ENCODE measurements at regions not wholly inside any gene's neighbourhood (a gene's known extent, or its start where the extent isn't known, plus 50 kb on each side); places are given as distances from the start of the nearest gene placed in this dataset.
A peak's percentile ranks its signal among the peaks of the same experiment; 100 is the strongest.
"Not testable (repeated sequence)": the region's sequence is repeated elsewhere in the genome, so short reads cannot be mapped to it uniquely, and the experiment has no call there.

DNA sequence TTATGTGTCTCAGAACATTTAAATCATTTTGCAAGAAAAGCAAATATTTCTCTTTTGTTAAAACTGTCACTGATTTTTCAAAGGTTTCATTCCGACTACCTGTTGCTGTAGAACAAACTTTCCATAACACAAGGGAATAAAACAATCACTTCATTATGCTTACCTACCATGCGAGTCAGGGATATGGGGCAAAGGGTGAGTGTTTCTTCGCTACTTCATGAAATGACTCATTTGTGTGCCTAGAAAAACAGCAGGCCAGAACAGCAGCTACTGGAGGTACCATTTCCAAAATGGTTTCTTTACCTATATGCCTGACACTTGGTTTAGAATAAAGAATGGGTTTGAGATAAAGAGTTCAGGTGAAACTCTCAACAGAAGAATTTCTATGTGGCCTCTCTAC, 712.5 kb downstream of the PLOD2 start:
- TF ChIP-seq, protein P1, sequence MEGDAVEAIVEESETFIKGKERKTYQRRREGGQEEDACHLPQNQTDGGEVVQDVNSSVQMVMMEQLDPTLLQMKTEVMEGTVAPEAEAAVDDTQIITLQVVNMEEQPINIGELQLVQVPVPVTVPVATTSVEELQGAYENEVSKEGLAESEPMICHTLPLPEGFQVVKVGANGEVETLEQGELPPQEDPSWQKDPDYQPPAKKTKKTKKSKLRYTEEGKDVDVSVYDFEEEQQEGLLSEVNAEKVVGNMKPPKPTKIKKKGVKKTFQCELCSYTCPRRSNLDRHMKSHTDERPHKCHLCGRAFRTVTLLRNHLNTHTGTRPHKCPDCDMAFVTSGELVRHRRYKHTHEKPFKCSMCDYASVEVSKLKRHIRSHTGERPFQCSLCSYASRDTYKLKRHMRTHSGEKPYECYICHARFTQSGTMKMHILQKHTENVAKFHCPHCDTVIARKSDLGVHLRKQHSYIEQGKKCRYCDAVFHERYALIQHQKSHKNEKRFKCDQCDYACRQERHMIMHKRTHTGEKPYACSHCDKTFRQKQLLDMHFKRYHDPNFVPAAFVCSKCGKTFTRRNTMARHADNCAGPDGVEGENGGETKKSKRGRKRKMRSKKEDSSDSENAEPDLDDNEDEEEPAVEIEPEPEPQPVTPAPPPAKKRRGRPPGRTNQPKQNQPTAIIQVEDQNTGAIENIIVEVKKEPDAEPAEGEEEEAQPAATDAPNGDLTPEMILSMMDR (IDR thresholded peaks at IDR 0.05; ENCODE audit: unreplicated experiment in 3 of 3): no peak
- H3K4me1 Mint-ChIP-seq: no peaks in the 10 kb centered on the region
- H3K27ac Mint-ChIP-seq: no peak overlapping the region
- no peaks in the 10 kb centered on the region for H3K27me3 Mint-ChIP-seq (ENCODE audit: low read depth)
- no peaks in the 10 kb centered on the region for H3K9me3 Mint-ChIP-seq
- H3K4me3 Mint-ChIP-seq: no peak overlapping the region
- no peaks in the 10 kb centered on the region for H3K36me3 Mint-ChIP-seq (ENCODE audit: low read depth)

DNA sequence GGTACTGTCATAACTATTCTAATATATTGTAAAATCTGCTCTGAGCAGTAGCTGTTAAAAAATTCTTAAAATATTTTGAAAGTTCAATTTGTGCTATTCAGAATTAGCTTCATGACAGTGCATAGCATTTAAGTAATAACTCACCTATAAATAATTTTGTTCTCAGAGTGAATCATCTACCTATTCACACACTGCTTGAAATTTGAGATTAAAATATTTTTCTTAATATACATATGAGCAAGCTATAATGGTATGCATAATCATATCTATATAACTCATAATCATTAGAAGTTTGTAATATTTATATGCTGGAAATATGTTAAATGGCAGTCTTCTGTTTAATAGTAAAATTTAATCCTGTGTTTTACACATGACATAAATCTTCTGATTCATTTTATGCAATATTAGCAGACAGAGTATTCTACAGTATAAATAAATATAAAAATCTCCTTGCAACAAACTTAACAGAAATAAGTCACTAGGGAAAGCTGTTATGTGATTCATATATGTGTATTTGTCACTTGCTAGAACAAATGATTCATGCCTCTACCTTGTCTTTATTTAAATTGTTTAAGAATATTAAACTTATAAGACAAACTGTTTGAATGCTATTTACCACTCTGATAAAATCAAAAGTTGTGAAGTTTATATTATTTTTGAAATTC, 710.8 kb downstream of the PLOD2 start:
- H3K27me3 Mint-ChIP-seq (ENCODE audit: low read depth): no peaks in the 10 kb centered on the region
- TF ChIP-seq, protein P1 (IDR thresholded peaks at IDR 0.05; ENCODE audit: unreplicated experiment in 3 of 3): no peak
- no peaks in the 10 kb centered on the region for H3K36me3 Mint-ChIP-seq (ENCODE audit: low read depth)
- H3K9me3 Mint-ChIP-seq: no peaks in the 10 kb centered on the region
- H3K4me1 Mint-ChIP-seq: no peaks in the 10 kb centered on the region
- no peak overlapping the region for H3K4me3 Mint-ChIP-seq
- no peak overlapping the region for H3K27ac Mint-ChIP-seq

DNA sequence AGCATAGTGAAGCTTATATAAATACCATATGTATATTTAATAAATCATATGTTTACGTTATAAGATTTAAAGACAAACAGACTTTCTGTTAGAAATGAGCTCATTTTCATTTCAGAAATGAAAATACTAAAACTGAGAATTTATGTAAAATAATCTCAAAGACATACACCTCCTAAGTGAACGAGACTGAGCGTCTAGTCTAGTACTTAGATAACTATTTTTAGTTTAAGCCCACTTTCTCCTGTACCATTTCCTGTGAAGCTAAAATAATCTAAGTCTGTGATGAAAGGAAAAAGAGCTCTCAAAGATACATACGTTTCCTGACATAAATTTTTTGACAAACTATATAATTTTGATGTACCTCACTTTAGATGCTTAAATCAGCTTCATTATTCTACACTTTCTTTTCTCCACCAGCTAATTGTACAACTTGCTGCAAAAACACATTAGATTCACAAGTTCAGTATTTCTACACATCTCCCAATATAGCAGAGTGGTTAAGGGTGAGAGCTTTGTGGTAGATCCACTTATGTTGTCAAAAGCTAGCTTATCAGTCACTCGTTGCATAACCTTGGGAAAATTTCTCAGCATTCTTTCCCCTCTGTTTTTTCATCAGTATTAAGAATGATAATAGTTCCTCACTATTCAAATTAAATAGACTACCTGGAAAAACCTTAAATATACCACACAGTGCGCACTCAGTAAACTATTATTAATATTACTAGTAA, 703.0 kb downstream of the PLOD2 start:
- Mint-ChIP-seq H3K27me3 (ENCODE audit: low read depth) (no peaks in the 10 kb centered on the region), H3K9me3 (peaks cover 2% of the 10 kb centered on the region), H3K27ac (no peak overlapping the region), H3K4me3 (no peak overlapping the region), H3K36me3 (ENCODE audit: low read depth) (no peaks in the 10 kb centered on the region), H3K4me1 (no peaks in the 10 kb centered on the region)
- TF ChIP-seq, protein P1 (IDR thresholded peaks at IDR 0.05; ENCODE audit: unreplicated experiment in 3 of 3): no peak

DNA sequence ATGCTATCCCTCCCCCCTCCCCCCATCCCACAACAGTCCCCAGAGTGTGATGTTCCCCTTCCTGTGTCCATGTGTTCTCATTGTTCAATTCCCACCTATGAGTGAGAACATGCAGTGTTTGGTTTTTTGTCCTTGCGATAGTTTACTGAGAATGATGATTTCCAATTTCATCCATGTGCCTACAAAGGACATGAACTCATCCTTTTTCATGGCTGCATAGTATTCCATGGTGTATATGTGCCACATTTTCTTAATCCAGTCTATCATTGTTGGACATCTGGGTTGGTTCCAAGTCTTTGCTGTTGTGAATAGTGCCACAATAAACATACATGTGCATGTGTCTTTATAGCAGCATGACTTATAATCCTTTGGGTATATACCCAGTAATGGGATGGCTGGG, 701.3 kb downstream of the PLOD2 start:
- H3K9me3 Mint-ChIP-seq; H3K4me3 Mint-ChIP-seq; H3K36me3 Mint-ChIP-seq (ENCODE audit: low read depth); H3K4me1 Mint-ChIP-seq; H3K27ac Mint-ChIP-seq; H3K27me3 Mint-ChIP-seq (ENCODE audit: low read depth): not testable (repeated sequence)

DNA sequence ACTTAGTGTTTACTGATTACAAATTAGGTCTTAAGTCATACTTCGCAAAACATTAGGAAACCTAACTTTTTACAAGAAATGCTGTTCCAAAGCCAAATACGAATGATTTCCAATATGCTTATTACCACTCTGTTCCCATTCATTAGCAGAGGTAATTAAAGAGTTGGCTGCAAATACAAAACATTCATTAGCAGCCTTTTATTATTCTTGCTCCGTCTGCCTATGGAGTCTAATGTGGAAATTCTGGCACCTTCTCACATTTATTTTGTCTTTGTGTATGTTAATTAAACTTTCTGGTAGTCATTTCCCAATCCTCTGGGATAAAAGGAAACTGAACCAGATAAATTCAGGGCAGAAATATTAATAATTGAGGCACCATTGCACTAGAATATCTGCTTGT, 689.0 kb downstream of the PLOD2 start:
- Mint-ChIP-seq H3K27ac (no peak overlapping the region), H3K4me3 (no peak overlapping the region), H3K36me3 (ENCODE audit: low read depth) (no peaks in the 10 kb centered on the region), H3K9me3 (peaks cover 3% of the 10 kb centered on the region), H3K27me3 (ENCODE audit: low read depth) (no peaks in the 10 kb centered on the region), H3K4me1 (no peaks in the 10 kb centered on the region)
- TF ChIP-seq, protein P1 (IDR thresholded peaks at IDR 0.05; ENCODE audit: unreplicated experiment in 3 of 3): no peak

DNA sequence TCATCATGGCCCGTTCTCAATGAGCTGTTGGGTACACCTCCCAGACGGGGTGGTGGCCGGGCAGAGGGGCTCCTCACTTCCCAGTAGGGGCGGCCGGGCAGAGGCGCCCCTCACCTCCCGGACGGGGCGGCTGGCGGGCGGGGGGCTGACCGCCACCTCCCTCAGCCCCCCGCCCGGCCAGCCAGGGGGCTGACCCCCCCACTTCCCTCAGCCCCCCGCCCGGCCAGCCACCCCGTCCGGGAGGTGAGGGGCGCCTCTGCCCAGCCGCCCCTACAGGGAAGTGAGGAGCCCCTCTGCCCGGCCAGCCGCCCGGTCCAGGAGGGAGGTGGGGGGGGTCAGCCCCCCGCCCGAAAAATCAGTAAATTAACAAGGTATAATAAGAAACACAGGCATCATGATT, 678.2 kb downstream of the PLOD2 start:
- not testable (repeated sequence) for H3K36me3 Mint-ChIP-seq (ENCODE audit: low read depth); H3K4me3 Mint-ChIP-seq; H3K27ac Mint-ChIP-seq; H3K4me1 Mint-ChIP-seq; H3K27me3 Mint-ChIP-seq (ENCODE audit: low read depth); H3K9me3 Mint-ChIP-seq

DNA sequence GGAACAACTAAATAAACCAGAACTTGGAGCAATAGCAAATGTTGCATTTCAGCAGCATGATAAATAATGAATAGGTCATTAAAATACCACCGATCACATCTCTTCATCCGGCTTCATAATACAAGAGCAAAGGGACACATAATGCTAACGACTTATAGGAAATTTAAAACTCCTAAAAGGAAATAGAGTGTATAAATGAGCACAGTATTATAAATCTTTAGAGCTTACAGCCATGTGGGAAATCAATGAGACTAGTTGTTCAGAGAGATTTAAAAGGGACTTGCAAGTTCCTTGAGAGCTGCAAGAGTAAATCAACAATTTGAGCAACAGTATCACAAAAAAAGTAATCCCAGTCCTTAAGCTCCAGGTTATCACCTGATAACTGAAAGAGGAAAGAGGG, 677.0 kb downstream of the PLOD2 start:
- peaks cover 6% of the 10 kb centered on the region for H3K4me1 Mint-ChIP-seq
- no peaks in the 10 kb centered on the region for H3K27me3 Mint-ChIP-seq (ENCODE audit: low read depth)
- H3K36me3 Mint-ChIP-seq (ENCODE audit: low read depth): peaks cover 3% of the 10 kb centered on the region
- no peak overlapping the region for H3K4me3 Mint-ChIP-seq
- H3K9me3 Mint-ChIP-seq: peaks cover 5% of the 10 kb centered on the region
- TF ChIP-seq, protein P1 (IDR thresholded peaks at IDR 0.05; ENCODE audit: unreplicated experiment in 3 of 3): no peak
- peak overlapping the region in 1 of 3 experiments; percentile 38 for H3K27ac Mint-ChIP-seq
